NT2/D1 (cell line): ENCODE measurements at regions not wholly inside any gene's neighbourhood (a gene's known extent, or its start where the extent isn't known, plus 50 kb on each side); places are given as distances from the start of the nearest gene placed in this dataset.

Source experiments
- SUZ12 ChIP-seq: IDR thresholded peaks from 2 replicates; pipeline ENCODE4 v1.6.1; 2011; ENCODE audit not compliant: insufficient read length, insufficient read depth; ENCODE audit errors: extremely low read depth
- YY1 ChIP-seq: IDR thresholded peaks from 2 replicates; pipeline ENCODE4 v1.6.1; 2011; ENCODE audit not compliant: insufficient read length, insufficient read depth
- ZNF274 ChIP-seq: IDR thresholded peaks from 2 replicates; pipeline ENCODE4 v1.6.1; 2011; ENCODE audit warnings: mild to moderate bottlenecking, low read depth, low read length

DNA sequence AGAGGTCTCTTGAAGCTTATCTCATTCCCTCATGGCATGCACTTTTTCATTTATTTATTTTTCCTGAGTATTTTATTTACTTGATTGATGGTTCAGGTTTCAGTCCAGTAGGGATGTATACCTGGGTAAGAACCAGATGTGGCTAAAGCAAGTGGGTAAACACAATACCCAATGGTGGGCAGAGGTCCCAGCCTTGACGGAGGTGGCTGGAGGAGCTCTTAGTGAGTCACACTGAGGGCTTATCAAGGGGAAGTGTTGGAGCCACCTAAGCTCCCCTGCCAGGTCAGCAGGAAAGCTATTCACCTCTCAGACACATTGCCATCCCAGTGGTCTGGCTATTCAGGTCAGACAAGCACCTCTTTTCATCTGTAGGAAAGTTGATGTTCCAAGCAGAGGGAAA, 236.2 kb upstream of the MAGEB16 start:
- no peak for TF ChIP-seq YY1
- TF ChIP-seq ZNF274 = no peak
- no peak for TF ChIP-seq SUZ12
